GM18858 (cell line): ENCODE measurements at regions not wholly inside any gene's neighbourhood (a gene's known extent, or its start where the extent isn't known, plus 50 kb on each side); places are given as distances from the start of the nearest gene placed in this dataset.
A peak's percentile ranks its signal among the peaks of the same experiment; 100 is the strongest.
"Not testable (repeated sequence)": the region's sequence is repeated elsewhere in the genome, so short reads cannot be mapped to it uniquely, and the experiment has no call there.

Source experiments
- ATAC-seq: cut with Tn5 transposase; IDR thresholded peaks from one replicate; pipeline ENCODE4 v1.9.1; 2021; ENCODE audit not compliant: unreplicated experiment

DNA sequence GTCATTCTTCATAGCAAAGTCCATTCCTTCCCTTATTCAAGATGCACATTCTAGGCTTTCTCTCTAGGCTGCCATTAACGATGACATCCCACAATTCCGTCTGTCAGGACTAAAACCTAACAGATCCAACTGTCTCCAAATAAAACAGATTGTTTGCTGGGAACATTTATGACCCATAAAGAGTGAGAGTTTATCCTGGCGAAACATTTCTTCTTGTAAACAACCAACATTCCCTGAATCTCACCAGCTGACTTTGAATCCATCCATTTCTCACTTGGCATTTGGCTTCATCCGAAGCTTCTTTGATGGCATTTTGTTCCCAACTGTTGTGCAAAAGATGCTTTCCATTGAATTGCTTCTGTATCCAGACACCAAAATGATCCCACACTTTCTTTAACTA, 93.1 kb downstream of the OLIG3 start:
- no peak for ATAC-seq

DNA sequence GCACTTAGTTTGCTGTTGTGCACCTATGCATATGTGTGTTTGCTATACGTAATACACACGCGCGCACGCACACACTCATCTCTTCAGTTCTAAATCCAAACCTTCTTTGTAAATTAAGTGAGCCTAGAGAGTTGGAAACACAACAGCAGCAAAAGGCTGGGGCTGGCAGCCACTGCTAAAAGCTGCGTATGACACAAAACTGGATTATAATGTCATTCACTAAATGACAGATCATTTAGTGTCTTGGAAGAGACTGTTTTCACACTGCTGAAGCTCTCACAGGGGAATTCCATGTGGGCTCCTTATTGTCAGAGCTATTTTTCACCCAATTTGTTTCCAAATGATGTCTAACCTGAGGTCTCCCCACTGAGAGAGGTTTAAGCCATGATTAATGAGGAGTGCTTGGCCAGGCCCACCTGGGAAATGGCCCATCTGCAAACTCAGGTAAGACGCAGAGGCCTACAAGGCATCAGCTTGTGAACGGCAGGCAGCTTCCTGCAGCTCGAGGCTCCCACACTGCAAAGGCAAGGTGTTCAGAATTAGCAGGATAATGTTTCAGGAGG, 94.2 kb downstream of the OLIG3 start:
- no peak for ATAC-seq

DNA sequence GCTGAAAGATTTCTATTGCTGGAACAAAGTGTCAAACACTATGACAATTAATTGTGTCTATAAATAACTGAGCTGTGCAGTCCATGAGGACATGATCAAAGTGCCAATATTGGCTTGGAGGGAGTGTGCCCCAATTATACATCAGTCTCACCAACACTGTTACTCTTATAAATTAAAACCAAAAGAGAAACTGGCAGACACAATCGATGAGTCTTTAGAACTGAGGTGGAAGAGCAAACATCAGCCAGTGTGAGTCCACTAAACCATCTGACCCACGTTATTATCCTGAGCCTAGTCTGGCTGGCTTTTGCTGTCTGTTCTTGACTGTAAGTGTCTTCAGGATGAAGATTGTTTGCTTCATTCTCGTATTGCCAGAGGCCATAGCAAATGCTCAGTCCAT, 98.9 kb downstream of the OLIG3 start:
- ATAC-seq = no peak

- ATAC-seq = no peak
Observed at GRCh38 chr6:137391061-137391814, 103.0 kb downstream of the OLIG3 start.

DNA sequence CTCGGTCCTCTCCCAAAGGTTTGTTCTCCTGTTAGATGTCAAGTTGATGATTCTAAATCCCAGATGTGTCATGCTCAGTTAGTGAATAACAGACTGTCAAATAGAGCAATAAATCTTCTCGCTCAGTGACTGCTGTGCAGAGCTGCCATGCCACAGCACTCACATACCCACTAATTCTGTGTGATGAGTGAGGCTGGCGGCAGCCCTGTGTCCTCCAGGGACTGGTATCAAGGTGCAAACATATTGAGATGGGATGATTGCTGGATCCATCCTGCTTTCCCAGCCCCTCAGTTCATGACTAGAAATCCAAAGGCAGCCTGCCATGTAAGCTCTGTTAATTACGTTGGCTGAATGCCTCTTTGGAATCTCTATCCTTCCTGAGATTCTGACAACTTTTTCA, 103.9 kb downstream of the OLIG3 start:
- ATAC-seq = no peak

DNA sequence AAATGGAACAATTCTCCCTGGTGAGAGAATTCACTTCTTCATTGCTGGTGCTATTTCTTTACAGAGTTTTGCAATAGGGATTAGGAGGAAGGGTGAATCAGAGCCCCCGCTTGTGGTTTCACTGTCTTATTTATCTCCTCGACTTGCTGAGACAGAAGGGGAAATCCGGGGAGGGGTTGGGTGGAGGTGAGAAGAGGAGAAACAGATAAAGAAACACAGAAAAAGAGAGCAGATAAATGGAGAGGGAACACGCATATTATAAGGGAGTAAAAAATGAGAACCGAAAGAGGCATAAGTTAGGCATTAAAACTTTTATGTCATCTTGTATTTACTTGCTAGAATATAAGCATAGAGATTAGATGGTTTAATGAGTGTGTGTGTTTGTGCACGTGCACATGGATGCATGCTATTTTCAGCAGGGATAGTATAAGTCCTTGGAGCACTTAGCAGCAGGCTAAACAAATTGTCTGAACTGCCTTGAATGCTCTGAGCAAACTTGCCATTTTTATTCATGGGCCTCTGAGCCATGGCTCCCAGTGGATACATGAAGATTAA, 105.0 kb downstream of the OLIG3 start:
- ATAC-seq = peak; percentile 53

DNA sequence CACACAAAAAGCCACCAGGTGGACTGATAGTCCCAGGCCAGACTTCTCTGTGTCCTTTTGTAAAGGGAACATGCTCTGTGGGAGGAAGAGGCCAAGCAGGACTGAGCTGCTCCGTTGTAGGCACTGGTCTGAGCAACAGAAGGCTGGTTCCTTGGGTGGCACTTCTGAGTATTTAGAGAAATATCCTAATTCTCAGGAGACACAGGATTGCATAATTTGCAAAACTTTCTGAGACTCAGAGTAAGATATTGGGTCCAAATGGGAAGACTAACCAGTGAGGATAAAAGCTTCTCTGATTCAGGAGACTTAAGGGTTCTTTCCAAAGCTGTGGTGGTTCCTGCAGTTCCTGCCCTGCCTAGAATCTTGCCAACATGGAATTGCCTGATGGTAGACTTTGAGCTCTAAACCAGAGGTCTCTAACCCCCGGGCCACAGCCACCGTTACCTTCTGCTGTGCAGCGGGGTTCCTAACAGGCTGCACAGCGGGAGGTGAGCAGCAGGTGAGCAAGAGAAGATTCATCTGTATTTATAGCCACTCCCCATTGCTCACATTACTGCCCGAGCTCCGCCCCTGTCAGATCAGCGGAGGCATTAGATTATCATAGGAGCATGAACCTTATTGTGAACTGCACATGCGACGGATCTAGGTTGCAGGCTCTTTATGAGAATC, 107.0 kb downstream of the OLIG3 start:
- no peak for ATAC-seq

DNA sequence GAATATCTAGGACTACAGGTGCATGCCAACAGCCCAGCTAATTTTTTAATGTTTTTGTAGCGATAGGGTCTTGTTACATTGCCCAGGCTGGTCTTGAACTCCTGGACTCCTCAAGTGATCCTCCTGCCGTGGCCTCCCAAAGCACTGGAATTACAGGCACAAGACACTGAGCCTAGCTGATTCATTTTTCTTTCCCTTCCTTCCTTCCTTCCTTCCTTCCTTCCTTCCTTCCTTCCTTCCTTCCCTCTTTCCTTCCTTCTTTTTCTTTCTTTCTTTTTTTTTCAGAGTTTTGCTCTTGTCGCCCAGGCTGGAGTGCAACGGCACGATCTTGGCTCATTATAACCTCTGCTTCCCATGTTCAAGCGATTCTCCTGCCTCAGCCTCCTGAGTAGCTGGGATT, 110.9 kb downstream of the OLIG3 start:
- not testable (repeated sequence) for ATAC-seq

- no peak for ATAC-seq
Observed at GRCh38 chr6:137378090-137378369, 116.2 kb downstream of the OLIG3 start.

- no peak for ATAC-seq
Observed at GRCh38 chr6:137373296-137373695, 120.9 kb downstream of the OLIG3 start.

GRCh38 chr6:137372532-137372931, 121.7 kb downstream of the OLIG3 start:
- no peak for ATAC-seq

GRCh38 chr6:137371634-137372016, 122.6 kb downstream of the OLIG3 start:
- ATAC-seq = no peak

- ATAC-seq = peak; percentile 87
Observed at GRCh38 chr6:137370871-137371633, 123.1 kb downstream of the OLIG3 start.

DNA sequence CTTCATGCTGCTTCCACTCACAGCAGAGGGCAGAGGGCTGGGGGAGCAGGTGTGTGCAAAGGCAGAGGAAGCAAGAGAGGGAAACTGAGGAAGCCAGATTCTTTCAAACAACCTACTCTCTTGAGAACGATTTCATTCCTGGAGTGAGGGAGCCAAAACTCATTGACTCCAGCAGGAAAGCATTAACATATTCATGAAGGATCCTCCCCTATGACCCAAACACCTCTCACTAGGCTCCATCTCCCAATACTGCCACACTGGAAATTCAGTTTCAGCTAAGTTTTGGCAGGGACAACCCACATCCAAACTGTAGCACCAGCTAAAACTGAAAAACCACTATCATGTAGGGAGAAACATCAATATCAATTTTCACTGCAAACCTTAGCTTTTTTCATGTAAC, 125.1 kb downstream of the OLIG3 start:
- no peak for ATAC-seq

DNA sequence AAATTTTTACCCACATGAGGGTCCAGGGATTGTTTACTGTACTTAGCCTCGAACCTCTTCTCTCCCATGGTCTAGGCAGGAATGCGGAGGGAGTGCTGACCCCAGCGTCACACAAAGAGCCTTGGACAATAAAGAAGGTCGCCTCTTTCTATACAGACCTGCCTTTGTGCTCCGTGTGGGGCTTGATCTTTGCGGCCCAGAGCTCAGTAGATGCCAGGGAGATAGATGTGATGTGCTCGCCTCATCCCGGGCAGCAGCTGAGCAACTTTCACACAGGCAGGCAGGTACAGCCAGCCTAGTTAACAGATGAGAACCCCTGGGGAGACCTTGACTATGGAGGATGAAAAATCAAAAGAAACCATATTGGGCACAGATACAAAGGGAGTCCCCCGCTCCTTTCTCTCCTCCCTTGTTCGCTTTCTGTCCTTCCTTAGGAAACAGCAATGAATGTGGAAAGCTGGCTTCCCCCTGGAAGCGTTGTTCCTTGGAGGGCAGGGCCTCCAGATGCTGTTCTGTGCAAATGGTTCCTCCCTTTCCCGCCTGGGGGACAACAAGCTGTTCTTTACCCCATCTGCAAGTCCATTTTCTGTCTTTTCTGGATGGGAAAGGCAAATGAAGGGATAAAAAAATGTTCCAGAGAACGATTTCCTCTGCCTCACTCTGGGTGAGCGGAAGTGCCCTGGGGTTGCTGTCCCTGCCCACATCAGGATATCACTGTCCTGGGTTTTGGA, 128.3 kb downstream of the OLIG3 start:
- ATAC-seq = no peak

- ATAC-seq = no peak
Observed at GRCh38 chr6:137363805-137364138, 130.4 kb downstream of the OLIG3 start.

GRCh38 chr6:137362878-137363804, 131.1 kb downstream of the OLIG3 start:
- ATAC-seq = no peak

GRCh38 chr6:137361701-137362100, 132.5 kb downstream of the OLIG3 start:
- ATAC-seq = no peak

DNA sequence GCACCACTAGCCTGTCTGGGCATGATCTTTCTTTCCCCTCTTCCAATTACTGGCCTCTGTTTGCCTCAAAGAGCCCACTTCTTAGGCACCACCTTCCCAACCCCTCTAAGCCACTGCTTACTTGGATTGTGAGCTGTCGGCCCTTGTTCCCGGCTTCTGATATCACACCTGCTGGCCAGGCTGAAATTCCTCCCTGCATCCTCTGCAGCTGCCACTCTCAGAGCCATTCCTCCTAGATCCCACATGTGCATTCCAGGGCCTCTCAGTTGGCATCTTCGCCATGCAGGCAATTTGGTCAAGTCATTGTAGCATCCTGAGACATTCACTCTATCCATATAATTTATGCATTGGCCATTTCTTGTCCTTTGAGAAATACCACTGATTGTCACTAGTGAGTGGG, 135.9 kb downstream of the OLIG3 start:
- ATAC-seq = no peak

GRCh38 chr6:137357948-137358266, 136.3 kb downstream of the OLIG3 start:
- ATAC-seq = no peak
